SK-N-MC (cell line): ENCODE measurements at regions not wholly inside any gene's neighbourhood (a gene's known extent, or its start where the extent isn't known, plus 50 kb on each side); places are given as distances from the start of the nearest gene placed in this dataset.

Experiments
- EZH2 ChIP-seq: fragments of 200-600 bp; sonication (generic); IDR thresholded peaks from one replicate; pipeline ENCODE4 v1.6.1; 2017; ENCODE audit warnings: antibody characterized with exemption
- FOXP2 ChIP-seq: optimal IDR thresholded peaks from 2 replicates; pipeline ENCODE3; 2011; ENCODE audit warnings: mild to moderate bottlenecking, moderate library complexity; ENCODE audit not compliant: insufficient read depth; ENCODE audit errors: extremely low read length, control extremely low read depth
- POLR2AphosphoS5 ChIP-seq: IDR thresholded peaks from 2 replicates; pipeline ENCODE4 v1.6.1; 2012; ENCODE audit warnings: mild to moderate bottlenecking, low read depth, low read length, borderline replicate concordance

DNA sequence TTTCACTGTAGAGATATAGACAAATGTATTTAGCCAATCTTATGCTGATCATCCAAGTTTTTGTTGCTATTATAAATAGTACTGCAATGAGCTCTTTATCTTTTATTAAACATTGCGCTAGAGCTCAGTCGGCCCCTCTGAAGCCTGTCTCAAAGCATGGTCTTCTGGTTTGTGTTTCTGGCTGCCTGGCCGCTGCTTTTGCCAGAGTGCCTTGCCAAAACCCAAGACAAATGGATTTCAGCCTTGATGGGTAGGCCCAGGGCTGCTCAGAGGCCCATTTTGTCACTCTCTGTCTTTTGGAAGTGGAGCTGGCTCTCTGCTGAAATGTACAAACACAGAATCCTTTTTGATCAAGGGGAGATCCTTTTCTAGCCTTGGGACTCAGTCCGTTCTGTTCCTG is 102.9 kb upstream of the KCNG1 start:
- TF ChIP-seq POLR2AphosphoS5: no peak
- TF ChIP-seq EZH2: no peak
- no peak for TF ChIP-seq FOXP2
